ENCODE measurements at regions not wholly inside any gene's neighbourhood (a gene's known extent, or its start where the extent isn't known, plus 50 kb on each side); places are given as distances from the start of the nearest gene placed in this dataset.

- Histone ChIP-seq H3K36me3 (ENCODE audit: insufficient read depth, low read length) (no peaks in the 10 kb centered on the region), H3K4me3 (ENCODE audit: low read depth, low read length, poor library complexity, severe bottlenecking) (no peak overlapping the region), H3K9me3 (ENCODE audit: low read length) (no peaks in the 10 kb centered on the region), H4K20me1 (ENCODE audit: insufficient read depth, low read length) (no peaks in the 10 kb centered on the region), H3K4me1 (ENCODE audit: insufficient read depth, low read length, severe bottlenecking) (no peaks in the 10 kb centered on the region), H3K4me2 (ENCODE audit: low read length) (no peak overlapping the region), H2AFZ (ENCODE audit: low read length) (no peak overlapping the region), H3K9me2 (ENCODE audit: low read depth, low read length) (no peaks in the 10 kb centered on the region), H3F3A (ENCODE audit: insufficient read depth, low read length) (no peaks in the 10 kb centered on the region), H3K27me3 (ENCODE audit: insufficient read depth, low read length) (no peaks in the 10 kb centered on the region), H3K9ac (ENCODE audit: low read length) (no peak overlapping the region), H3K79me2 (ENCODE audit: insufficient read depth, low read length) (no peaks in the 10 kb centered on the region), H3K27ac (ENCODE audit: low read depth, low read length, poor library complexity, severe bottlenecking) (no peak overlapping the region)
- TF ChIP-seq EZH2 (IDR thresholded peaks at IDR 0.05; ENCODE audit: borderline replicate concordance, low read length) (no peak), CTCF (IDR thresholded peaks at IDR 0.05; ENCODE audit: low read length) (no peak)
These were observed 91.1 kb upstream of the ARMCX2 start for GRCh38 chrX:101750744-101751143.

- no peaks in the 10 kb centered on the region for H3K36me3 ChIP-seq (ENCODE audit: insufficient read depth, low read length)
- no peaks in the 10 kb centered on the region for H3K27me3 ChIP-seq (ENCODE audit: insufficient read depth, low read length)
- no peak overlapping the region for H3K4me3 ChIP-seq (ENCODE audit: low read depth, low read length, poor library complexity, severe bottlenecking)
- H2AFZ ChIP-seq (ENCODE audit: low read length) = no peak overlapping the region
- no peaks in the 10 kb centered on the region for H3K9me3 ChIP-seq (ENCODE audit: low read length)
- TF ChIP-seq EZH2 (IDR thresholded peaks at IDR 0.05; ENCODE audit: borderline replicate concordance, low read length) = no peak
- no peak for TF ChIP-seq CTCF (IDR thresholded peaks at IDR 0.05; ENCODE audit: low read length)
- no peaks in the 10 kb centered on the region for H3K9me2 ChIP-seq (ENCODE audit: low read depth, low read length)
- H3K27ac ChIP-seq (ENCODE audit: low read depth, low read length, poor library complexity, severe bottlenecking) = no peak overlapping the region
- H3K4me1 ChIP-seq (ENCODE audit: insufficient read depth, low read length, severe bottlenecking) = no peaks in the 10 kb centered on the region
- H3K4me2 ChIP-seq (ENCODE audit: low read length) = no peak overlapping the region
- no peaks in the 10 kb centered on the region for H3K79me2 ChIP-seq (ENCODE audit: insufficient read depth, low read length)
- H4K20me1 ChIP-seq (ENCODE audit: insufficient read depth, low read length) = no peaks in the 10 kb centered on the region
- no peak overlapping the region for H3K9ac ChIP-seq (ENCODE audit: low read length)
- no peaks in the 10 kb centered on the region for H3F3A ChIP-seq (ENCODE audit: insufficient read depth, low read length)
These were observed 89.8 kb upstream of the ARMCX2 start for GRCh38 chrX:101749436-101749835.

- Histone ChIP-seq H3K9ac (ENCODE audit: low read length) (no peak overlapping the region), H3K4me1 (ENCODE audit: insufficient read depth, low read length, severe bottlenecking) (no peaks in the 10 kb centered on the region), H3K4me3 (ENCODE audit: low read depth, low read length, poor library complexity, severe bottlenecking) (no peak overlapping the region), H3F3A (ENCODE audit: insufficient read depth, low read length) (no peaks in the 10 kb centered on the region), H3K9me3 (ENCODE audit: low read length) (no peaks in the 10 kb centered on the region), H3K79me2 (ENCODE audit: insufficient read depth, low read length) (no peaks in the 10 kb centered on the region), H3K4me2 (ENCODE audit: low read length) (no peak overlapping the region), H3K27ac (ENCODE audit: low read depth, low read length, poor library complexity, severe bottlenecking) (no peak overlapping the region), H4K20me1 (ENCODE audit: insufficient read depth, low read length) (no peaks in the 10 kb centered on the region), H3K36me3 (ENCODE audit: insufficient read depth, low read length) (no peaks in the 10 kb centered on the region), H2AFZ (ENCODE audit: low read length) (no peak overlapping the region), H3K9me2 (ENCODE audit: low read depth, low read length) (no peaks in the 10 kb centered on the region), H3K27me3 (ENCODE audit: insufficient read depth, low read length) (no peaks in the 10 kb centered on the region)
- TF ChIP-seq EZH2 (IDR thresholded peaks at IDR 0.05; ENCODE audit: borderline replicate concordance, low read length) (no peak), CTCF (IDR thresholded peaks at IDR 0.05; ENCODE audit: low read length) (no peak)
These were observed 85.4 kb upstream of the ARMCX2 start for GRCh38 chrX:101745046-101745445.
